ENCODE measurements at regions not wholly inside any gene's neighbourhood (a gene's known extent, or its start where the extent isn't known, plus 50 kb on each side); places are given as distances from the start of the nearest gene placed in this dataset.

DNA sequence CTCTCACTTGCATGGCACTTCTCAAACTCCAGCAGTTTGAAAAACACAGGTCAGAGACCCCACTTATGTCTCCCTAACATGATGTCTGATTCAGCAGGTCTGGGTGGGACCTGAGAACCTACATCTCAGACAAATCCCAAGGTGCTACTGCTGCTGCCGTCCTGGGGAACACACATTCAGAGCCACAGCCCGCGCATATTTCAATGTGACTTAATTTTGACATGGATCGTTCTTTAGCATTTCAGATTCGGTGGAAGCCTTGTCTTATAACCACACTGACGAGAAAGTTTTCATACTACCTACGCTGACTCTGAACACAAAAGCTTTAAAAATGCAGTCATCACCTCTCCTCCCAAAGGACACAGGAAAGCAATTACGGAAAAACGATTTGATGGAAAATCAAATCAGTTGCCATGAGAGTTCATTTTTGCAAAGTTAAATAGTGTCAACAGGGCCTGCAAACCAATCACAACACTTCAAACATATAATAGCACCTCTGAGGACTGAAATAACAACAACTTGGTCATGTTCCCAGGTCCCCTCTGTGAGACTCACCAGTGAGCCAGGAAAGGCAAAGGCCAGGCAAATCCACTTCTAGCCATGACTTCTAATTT, 132.6 kb downstream of the SHANK2 start:
- Histone ChIP-seq H3K9me3 (replicated peaks; ENCODE audit: control insufficient read depth, insufficient read depth, low read length) (no peaks in the 10 kb centered on the region), H3K79me2 (ENCODE audit: control insufficient read depth, insufficient read depth, low read length) (no peaks in the 10 kb centered on the region), H3K4me2 (ENCODE audit: insufficient read depth, low read length) (no peak overlapping the region), H3K27me3 (ENCODE audit: control insufficient read depth in 2 of 2, insufficient read depth in 2 of 2, low read length in 2 of 2) (no peaks in the 10 kb centered on the region), H3K36me3 (ENCODE audit: control insufficient read depth in 2 of 2, extremely low read depth in 1 of 2, insufficient read depth in 2 of 2, low read length in 2 of 2) (no peaks in the 10 kb centered on the region), H3K9me1 (replicated peaks; ENCODE audit: control insufficient read depth, extremely low read depth, insufficient read depth, low read length) (no peaks in the 10 kb centered on the region), H4K20me1 (replicated peaks; ENCODE audit: control insufficient read depth, extremely low read depth, insufficient read depth, low read length) (no peaks in the 10 kb centered on the region), H3K9ac (replicated peaks; ENCODE audit: extremely low read depth, insufficient read depth, low read length) (no peak overlapping the region), H3K27ac (ENCODE audit: insufficient read depth, low read depth, low read length) (no peak overlapping the region), H2AFZ (ENCODE audit: low read depth, low read length) (no peak overlapping the region), H3K4me3 (replicated peaks in 1 of 3; ENCODE audit: insufficient read depth in 1 of 3, low read depth in 1 of 3, low read length in 3 of 3) (no peak overlapping the region), H3K4me1 (ENCODE audit: control insufficient read depth, extremely low read depth, insufficient read depth, low read length) (no peaks in the 10 kb centered on the region)
- CTCF ChIA-PET = no interaction called here
- DNase-seq (ENCODE audit: low read depth, low spot score) (no peak), FAIRE-seq (no peak)
- POLR2A ChIA-PET = no interaction called here
- intact Hi-C loops (cut with micrococcal nuclease) (no loop called here), dilution Hi-C loops (cut with MboI; ENCODE audit: extremely low pct_ligation_motif_present, low sequenced_read_pairs) (no loop called here)
- no TSS peak for BruUV-seq (replicated peaks)
- TF ChIP-seq POLR2A (IDR thresholded peaks at IDR 0.05; ENCODE audit: low read depth, low read length) = no peak
- TF ChIP-seq FOS (IDR thresholded peaks at IDR 0.05; ENCODE audit: borderline replicate concordance, insufficient read depth, low read length) = no peak
- TF ChIP-seq EZH2 (IDR thresholded peaks at IDR 0.05; ENCODE audit: borderline replicate concordance, low read depth, low read length, severe bottlenecking) = no peak
- no peak for TF ChIP-seq POLR2AphosphoS5 (IDR thresholded peaks at IDR 0.05; ENCODE audit: insufficient read depth, low read depth, low read length)
- TF ChIP-seq, protein P1, sequence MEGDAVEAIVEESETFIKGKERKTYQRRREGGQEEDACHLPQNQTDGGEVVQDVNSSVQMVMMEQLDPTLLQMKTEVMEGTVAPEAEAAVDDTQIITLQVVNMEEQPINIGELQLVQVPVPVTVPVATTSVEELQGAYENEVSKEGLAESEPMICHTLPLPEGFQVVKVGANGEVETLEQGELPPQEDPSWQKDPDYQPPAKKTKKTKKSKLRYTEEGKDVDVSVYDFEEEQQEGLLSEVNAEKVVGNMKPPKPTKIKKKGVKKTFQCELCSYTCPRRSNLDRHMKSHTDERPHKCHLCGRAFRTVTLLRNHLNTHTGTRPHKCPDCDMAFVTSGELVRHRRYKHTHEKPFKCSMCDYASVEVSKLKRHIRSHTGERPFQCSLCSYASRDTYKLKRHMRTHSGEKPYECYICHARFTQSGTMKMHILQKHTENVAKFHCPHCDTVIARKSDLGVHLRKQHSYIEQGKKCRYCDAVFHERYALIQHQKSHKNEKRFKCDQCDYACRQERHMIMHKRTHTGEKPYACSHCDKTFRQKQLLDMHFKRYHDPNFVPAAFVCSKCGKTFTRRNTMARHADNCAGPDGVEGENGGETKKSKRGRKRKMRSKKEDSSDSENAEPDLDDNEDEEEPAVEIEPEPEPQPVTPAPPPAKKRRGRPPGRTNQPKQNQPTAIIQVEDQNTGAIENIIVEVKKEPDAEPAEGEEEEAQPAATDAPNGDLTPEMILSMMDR (IDR thresholded peaks at IDR 0.05; ENCODE audit: extremely low read depth in 1 of 2, insufficient read depth in 1 of 2, low read depth in 1 of 2, low read length in 2 of 2) = no peak
- TF ChIP-seq, protein P2, sequence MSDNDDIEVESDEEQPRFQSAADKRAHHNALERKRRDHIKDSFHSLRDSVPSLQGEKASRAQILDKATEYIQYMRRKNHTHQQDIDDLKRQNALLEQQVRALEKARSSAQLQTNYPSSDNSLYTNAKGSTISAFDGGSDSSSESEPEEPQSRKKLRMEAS (IDR thresholded peaks at IDR 0.05; ENCODE audit: insufficient read depth, insufficient read length) = no peak
- no peak for TF ChIP-seq JUN (IDR thresholded peaks at IDR 0.05; ENCODE audit: borderline replicate concordance, insufficient read depth, insufficient read length, low read depth)
- no peak for TF ChIP-seq MYC (IDR thresholded peaks at IDR 0.05; ENCODE audit: low read depth, low read length)
- TF ChIP-seq GATA2 (IDR thresholded peaks at IDR 0.05; ENCODE audit: insufficient read depth, insufficient read length, low read depth, low read length) = no peak

Measured in endothelial cell of umbilical vein (primary cell).